ENCODE measurements at regions not wholly inside any gene's neighbourhood (a gene's known extent, or its start where the extent isn't known, plus 50 kb on each side); places are given as distances from the start of the nearest gene placed in this dataset.

DNA sequence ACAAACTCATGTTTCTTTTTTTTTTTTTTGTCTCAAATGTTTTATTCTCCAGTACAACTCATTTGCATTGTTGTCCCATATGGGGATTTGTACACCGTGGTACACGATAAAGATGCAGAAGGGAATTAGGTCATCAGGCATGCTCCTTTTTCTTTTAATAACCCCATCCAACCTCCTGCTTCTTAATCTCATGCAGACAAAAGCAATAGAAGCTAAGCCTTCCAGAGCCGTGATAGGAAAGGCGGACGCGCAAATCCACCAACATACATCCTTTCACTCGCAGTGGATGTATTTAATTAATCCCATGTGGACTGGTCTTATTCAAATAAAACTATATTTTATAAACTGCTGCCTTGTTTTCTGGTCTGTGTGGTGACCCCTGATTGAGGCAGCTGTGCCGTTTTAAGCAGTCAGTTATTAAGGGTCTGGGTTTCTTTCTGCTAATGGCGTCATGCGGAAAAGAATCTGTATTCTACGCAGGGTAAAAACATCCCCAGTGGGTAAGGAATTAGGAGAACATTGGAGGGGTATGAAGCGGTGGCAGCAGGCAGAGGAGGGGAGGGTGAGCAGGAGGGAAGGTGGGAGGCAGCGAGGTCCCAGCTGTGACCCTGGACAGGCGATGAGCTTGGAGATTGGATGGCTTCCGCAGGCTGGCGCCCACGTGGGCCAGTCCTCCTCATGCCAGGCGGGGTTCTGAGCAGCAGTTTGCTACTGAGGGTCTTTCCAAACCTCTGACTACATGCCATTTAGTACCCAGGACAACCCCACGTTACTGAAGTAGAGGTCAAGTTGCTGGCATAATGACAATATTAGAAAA, 172.8 kb downstream of the LINC00237 start:
- DNase-seq, result no peak

GRCh38 chr20:20932156-20932555, 174.0 kb downstream of the LINC00237 start:
- DNase-seq, result no peak

GRCh38 chr20:20931632-20932031, 174.5 kb downstream of the LINC00237 start:
- DNase-seq, result no peak

- DNase-seq, result no peak
These were observed 175.1 kb downstream of the LINC00237 start for GRCh38 chr20:20931024-20931423.

- DNase-seq, result no peak
These were observed 175.7 kb downstream of the LINC00237 start for GRCh38 chr20:20930500-20930899.

DNA sequence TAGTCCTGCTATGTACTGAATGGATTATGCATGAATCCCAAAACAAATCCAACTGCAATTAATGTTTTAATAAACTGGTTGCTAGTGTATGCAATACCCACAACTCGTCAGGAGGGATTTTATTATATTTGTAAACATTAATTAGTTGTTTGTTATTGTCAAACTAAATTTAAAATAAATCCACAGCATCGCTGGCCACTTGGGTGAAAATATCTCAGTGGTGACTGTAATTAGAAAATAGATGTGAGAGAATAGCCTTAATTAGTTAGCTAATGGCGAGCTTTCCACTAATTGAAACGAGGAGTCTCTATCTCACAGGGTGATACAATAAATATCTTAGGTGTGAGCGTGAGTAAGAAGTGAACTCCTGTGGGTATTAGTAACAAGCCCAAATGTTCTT, 176.8 kb downstream of the LINC00237 start:
- DNase-seq, result no peak

DNA sequence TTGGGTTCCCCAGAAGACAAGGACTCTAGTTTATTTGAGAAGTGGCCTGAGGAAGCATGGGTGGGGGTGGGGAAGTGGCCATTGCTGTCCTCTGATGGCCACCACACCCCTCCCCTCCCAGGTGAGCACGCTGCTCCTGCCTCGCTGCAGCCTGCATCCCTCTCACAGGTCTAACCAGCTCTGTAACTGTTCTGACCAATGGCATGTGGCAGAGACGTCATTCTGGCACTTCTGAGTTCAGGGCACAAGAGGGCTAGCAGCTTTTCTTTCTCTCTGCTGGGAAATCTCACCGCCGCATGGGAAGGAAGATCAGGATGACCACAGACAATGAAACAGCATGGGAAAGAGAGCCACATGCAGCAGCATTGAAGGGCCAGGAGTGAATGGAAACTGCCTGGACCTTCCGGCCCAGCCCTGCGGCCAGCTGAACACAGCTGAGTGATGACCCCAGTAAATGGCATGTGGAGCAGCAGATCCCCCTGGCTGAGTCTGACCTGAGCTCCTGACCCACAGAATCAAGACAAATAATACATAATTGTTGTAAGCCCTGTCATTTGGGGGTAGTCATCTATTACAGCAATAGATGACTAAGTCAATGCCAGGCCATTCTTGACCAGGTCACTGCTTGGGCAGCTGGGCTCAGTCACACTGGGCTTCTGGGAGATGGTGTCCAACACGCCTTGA, 179.8 kb downstream of the LINC00237 start:
- DNase-seq, result no peak

DNA sequence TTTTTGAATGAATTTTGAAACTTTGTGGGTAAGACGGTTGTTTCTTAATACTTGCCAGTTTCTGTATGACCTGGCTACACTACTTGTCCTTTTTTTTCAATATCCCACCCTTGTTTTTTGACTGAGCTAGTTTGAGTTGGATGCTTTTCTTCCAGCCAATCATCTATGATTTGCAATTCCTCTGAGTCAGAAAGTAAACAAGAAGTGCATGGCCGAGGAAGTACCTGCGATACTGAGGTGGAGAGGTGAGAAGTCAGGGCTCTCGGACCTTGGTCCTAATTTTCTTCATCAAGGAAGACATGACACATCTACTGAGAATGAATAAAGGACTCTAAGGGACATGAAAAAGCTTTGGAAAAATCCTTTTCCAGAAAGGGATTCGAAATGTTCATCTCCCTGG, 185.7 kb downstream of the LINC00237 start:
- no peak for DNase-seq

DNA sequence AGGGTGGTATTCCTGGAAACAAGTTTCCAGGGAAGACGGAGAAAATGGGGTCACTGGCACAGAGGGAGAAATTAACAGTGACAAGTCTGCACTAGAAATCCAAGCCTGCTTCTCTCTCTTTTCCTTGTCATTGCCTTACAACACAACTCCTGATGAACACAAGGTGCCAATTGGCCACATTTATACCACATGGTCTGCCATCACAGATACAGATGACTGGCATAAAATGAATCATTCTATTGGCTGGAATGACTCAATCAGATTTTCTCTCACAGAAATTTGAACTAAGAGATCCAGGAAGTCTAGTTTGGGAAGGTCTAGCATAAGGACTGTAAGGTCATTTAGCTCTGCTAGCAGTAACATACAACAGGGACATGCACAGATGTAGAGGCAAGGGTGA, 190.3 kb downstream of the LINC00237 start:
- no peak for DNase-seq

DNA sequence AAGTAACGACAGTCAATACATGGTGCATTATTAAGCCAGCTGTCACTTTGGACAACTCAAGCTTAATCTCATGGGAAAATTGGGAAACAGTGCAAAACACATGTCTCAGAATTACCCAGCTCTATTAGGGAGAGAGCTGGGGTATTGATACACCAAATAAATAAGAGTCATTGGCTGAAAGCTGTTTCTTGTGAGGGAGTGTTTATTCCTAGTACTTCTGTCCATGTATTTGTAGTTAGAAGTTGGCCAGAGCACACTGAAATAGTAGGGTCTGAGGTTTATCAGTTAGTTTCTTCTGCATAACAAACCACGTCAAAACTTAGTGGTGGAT, 192.0 kb upstream of the RALGAPA2 start:
- no peak for DNase-seq

- no peak for DNase-seq
These were observed 191.5 kb upstream of the RALGAPA2 start for GRCh38 chr20:20903773-20904500.

- DNase-seq, result no peak
These were observed 185.5 kb upstream of the RALGAPA2 start for GRCh38 chr20:20897922-20898321.

DNA sequence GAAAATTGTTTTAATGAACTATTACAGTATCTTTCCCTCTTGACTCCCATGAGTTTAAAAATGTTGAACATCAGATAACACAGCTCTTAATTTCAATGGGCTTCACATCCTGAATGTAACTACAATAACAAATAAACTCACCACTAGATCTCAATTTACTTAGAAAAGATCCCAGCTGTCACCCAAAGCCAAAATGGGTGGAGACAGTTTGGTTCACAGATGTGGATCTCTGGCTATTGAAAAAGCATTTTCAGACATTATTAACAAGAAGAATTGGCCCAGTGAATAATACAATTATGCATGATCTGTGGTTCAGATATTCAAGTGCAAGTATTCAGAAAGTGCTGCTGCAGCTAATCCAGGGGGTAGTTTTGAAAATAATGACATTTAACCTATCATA, 184.7 kb upstream of the RALGAPA2 start:
- no peak for DNase-seq

GRCh38 chr20:20896606-20897005, 184.2 kb upstream of the RALGAPA2 start:
- no peak for DNase-seq

DNA sequence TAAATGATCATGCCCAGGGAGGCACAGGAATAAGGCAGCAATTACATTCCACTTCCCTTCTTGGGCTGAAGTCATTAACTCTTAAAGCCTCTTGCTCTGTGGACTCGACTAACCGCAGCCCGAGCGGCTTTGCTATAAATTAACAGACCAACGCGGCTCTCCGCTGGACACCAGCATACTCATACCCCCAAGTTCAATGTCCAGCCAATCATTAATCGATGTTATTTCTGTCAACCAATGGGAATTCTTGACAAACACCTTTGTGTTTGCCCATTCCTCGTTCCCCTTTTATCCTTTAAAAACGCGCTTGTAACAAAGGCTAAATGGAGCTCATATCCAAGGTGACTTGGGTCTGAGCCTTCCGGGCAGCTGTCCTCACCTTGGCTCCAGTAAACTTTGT, 183.1 kb upstream of the RALGAPA2 start:
- DNase-seq, result no peak

GRCh38 chr20:20894753-20895152, 182.3 kb upstream of the RALGAPA2 start:
- no peak for DNase-seq

GRCh38 chr20:20894280-20894679, 181.8 kb upstream of the RALGAPA2 start:
- no peak for DNase-seq

DNA sequence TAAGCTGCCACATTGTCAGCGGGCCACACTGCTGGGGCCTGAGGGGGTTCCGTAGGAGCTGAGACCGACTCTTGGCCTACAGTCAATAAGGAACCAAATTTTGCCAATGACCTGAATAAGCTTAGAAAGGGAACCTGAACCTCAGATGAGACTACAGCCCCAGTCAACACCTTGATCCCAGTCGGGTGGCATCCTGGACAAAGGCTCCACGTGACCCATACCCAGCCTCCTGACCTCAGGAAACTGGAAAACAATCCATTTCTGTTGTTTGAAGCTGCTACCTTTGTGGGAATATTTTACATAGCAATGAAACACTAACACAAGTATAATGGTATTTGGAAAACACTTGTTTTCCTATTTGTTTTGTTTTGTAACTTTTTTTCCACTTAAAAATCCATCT, 179.9 kb upstream of the RALGAPA2 start:
- DNase-seq, result no peak

GRCh38 chr20:20890751-20891150, 178.3 kb upstream of the RALGAPA2 start:
- no peak for DNase-seq

DNA sequence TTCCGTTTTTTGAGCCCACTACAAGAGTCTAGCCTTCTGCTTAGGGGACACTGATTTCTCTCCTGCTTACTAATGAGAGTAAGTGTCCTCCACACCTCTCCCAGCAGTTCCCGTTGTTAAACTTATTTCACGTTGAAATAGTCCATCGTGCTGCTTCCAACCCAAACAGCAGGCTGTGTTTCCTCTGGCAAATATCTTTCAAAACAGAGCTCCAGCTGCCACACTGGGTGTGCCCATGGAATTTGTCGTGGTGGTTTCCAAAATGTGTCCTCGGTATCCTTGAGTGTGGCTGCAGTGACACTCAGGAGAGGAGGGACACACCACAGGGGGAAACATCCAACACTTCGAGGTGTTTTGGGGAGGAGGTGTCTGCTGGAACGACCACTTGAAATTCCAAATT, 176.5 kb upstream of the RALGAPA2 start:
- no peak for DNase-seq

DNA sequence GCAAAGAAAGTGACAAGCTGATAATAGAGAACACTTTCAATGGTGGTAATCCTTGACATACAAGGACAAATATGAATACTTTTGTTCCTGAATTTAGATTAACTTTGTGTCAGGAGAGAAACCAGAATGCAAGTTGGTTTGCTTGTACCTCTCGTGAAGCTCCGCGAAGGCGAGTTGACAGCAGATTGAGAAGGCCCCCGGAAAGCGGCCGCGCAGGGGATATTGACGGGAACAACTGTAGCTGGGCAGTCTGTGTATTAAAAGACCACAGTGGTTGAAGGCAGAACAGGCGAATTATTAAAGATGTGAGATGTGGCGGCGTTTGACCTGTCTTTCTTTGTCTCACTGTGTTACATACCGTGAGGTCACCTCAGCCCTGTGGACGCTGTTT, 175.8 kb upstream of the RALGAPA2 start:
- DNase-seq, result no peak

- no peak for DNase-seq
These were observed 175.3 kb upstream of the RALGAPA2 start for GRCh38 chr20:20887593-20888265.

- no peak for DNase-seq
These were observed 169.4 kb upstream of the RALGAPA2 start for GRCh38 chr20:20881808-20882207.

DNA sequence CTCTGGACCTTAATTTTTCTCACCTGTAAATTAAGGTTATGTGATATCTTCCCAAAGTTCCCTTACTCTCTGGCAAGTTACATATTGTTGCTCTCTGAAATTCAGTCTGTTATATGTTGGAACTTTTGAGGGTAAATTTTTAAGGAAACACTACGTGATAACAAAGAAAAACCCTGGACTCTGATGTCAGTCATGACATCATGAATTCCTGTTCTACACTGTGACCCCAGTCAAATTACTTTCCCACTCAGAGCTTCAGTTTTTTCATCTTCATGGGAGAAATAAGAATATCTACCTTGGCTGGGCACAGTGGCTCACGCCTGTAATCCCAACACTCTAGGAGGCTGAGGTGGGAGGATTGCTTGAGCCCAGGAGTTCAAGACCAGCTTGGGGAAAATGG, 164.6 kb upstream of the RALGAPA2 start:
- no peak for DNase-seq

All from NCI-H187 treated with DMSO at 0.1 percent for 48 hours (cell line).